ENCODE measurements at regions not wholly inside any gene's neighbourhood (a gene's known extent, or its start where the extent isn't known, plus 50 kb on each side); places are given as distances from the start of the nearest gene placed in this dataset.

DNA sequence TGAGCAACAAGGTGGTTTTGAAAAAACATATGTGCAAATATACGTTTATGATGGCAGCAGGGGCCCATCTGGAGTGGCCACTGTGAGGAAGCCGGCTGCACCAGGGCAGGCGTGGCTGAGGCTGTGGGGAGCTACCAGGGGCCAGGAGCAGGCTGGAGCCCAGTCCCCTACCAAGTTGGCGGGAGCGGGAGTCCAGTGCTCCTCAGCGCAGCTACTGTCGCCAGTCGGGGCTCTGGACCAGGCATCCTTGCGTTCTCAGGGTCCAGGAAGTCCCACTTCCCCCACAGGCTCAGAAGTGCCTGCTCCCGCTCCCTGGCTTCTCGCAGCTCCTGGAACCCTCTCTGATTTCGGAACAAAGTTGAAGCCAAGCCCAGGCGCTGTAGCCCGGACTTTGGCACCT, 1377.5 kb upstream of the FLRT2 start:
- no peak for DNase-seq

- DNase-seq = no peak
Measured at GRCh38 chr14:84162633-84163032, 1367.3 kb upstream of the FLRT2 start.

GRCh38 chr14:84167026-84167425, 1362.9 kb upstream of the FLRT2 start:
- DNase-seq = no peak

DNA sequence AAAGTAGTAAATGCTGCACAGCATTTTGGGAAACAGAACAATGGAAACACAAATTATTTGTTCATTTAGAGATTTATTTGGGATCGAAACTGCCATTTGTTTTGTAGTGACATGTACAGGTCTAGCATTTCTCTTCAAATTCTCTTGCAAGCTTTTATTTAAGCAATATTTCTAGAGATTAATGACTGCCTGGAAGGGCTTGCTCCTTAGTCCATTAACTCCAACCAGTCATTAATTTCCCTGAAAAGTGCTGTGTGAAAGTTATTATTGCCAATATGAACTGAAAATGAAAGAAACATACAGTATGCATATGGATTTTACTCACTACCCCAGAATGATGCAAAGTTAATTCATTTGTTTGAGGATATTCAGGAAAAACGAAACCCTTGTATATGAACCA, 1349.6 kb upstream of the FLRT2 start:
- DNase-seq = no peak

DNA sequence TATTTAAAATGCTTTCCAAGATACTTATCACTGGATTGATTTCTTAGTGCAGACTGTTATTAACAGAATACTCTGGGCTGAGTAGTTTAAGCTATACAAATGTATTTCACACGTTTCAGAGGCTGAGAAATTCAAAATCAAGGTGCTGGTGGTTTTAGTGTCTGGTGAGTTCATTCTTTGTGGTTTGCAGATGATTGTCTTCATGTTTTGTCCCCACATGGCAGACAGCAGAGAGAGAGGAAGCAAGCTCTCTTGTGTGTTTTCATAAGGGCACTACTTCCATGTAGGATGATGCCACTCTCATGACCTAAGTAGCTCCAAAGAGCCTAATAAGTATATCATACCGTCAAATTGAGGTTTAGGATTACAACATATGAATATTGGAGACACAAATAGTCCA, 1348.9 kb upstream of the FLRT2 start:
- no peak for DNase-seq

GRCh38 chr14:84195514-84195913, 1334.4 kb upstream of the FLRT2 start:
- DNase-seq = no peak

- DNase-seq = no peak
Measured at GRCh38 chr14:84197704-84198103, 1332.2 kb upstream of the FLRT2 start.

- DNase-seq = no peak
Measured at GRCh38 chr14:84202486-84202885, 1327.5 kb upstream of the FLRT2 start.

DNA sequence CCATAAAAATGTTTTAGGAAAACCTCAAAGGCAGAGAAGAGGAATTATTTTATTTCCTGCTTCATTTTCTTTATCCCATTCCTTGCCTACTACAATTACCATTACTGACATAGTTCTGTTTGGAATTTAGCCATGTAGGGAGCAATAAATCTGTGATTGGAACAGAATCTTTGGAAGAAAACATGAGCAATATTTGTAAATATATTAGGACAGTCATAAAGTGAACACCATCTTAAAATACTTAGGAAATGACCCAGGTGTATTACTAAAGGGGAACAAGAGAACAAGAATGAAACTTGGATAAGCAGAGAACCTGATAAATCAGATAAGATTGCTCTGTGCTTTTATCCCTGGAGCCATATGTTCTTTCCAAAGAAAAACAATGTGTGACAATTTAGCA, 1326.0 kb upstream of the FLRT2 start:
- DNase-seq = no peak

- DNase-seq = no peak
Measured at GRCh38 chr14:84208451-84208850, 1321.5 kb upstream of the FLRT2 start.

DNA sequence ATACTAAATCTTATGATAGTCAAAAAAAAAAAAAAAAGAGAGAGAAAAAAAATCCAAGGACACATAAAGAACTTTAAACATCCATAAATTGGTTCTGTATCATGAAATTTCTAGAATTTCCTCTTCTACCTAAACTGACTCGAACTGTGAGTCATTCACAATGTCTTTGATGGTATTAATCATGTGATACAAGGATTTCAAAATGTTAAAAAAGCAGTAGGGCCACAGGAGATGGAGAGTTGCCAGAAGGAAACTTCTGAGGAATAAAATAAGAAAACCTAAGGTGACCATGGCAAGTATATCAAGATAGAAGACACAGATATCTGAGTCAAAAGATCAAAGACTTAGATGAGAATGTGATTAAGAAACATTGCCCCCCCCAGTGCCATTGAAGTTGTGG, 1320.9 kb upstream of the FLRT2 start:
- DNase-seq = no peak

DNA sequence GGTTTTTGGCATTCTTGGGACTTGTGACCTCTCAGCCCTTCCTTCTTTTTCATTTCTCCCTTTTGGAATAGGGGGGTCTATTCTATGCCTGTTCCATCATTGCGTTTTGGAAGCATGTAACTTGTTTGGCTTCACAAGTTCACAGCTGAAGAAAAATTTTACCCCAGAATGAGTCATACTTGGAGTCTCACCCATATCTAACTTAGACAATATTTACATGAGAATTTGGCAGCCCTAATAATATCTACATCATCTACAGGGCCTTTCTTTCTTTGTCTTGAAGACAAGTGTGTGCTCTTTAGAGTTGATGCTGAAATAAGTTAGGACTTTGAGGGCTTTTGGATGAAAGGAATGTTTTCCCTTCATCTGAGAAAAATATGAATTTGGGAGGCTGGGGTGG, 1312.9 kb upstream of the FLRT2 start:
- DNase-seq = no peak

DNA sequence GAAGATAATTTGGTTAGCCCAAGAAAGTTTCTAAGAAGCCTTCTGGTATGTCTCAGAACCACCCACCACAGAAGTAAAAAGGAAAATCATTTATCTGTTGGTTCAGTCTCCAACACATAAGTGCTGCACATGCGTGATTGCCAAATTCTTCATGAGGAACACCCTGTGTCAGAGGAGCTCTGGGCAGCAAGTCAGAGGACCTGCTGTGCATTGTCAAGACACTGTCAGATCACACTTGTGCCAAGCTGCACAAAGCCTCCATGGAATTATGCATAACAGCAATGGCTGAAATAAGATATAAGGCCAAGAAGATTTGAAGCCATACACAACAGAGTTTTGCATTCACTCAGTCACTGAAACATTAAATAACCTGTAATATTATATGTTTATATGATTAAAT, 1304.7 kb upstream of the FLRT2 start:
- DNase-seq = no peak

DNA sequence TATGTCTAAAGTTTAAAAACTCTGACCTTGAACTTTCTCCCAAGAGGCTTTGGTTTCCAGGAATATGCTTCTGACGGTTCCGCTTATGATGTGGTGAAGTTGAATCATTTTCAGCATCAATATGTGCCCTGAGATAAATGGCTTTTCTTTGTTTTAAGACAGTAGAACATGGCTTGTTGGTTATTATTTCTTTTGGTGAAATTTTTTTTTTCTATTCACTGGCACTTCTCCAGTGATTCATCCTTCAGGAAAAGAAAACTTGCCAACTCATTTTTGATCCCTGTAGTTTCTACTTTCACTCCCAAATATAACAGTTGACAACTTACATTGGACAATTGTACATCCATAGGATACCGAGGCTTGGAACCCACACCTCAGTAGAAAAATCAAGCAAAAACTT, 1301.2 kb upstream of the FLRT2 start:
- DNase-seq = no peak

- no peak for DNase-seq
Measured at GRCh38 chr14:84234281-84234680, 1295.7 kb upstream of the FLRT2 start.

GRCh38 chr14:84236290-84236689, 1293.7 kb upstream of the FLRT2 start:
- no peak for DNase-seq

DNA sequence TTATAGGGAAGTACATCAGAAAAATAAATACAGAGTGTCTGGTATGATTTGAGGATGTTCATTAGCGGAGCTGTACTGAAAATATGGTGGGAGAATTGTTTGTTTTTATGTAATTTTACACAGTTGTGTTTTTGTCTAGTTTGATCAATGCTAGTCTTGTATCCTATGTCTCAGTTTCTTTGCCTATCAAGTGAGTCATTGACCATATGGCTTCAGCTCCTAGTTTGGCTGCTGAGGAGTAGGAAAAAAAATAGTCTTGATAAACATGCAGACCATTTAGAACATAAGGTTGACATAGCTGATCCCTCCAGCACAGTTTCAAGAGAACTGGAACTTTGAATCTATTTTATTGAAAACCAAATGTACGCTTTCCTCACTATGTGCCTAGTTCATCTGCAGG, 1292.1 kb upstream of the FLRT2 start:
- DNase-seq = no peak

DNA sequence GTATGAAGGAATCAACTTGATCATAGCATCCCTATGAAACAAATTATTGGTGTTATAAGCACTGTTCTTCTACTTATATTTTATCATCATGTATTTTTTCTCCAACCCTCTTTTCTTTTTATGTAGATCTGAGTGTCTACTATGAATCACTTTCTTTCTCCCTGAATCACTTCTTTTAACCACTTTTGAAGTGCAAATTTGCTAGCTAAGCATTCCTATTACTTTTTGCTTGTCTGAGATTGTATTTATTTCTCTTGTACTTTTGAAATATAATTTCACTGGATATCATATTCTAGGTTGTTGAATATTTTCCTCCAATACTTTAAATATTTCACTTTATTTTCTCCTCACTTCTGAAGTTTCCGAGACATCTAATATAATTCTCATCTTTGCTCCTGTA, 1282.3 kb upstream of the FLRT2 start:
- no peak for DNase-seq

- no peak for DNase-seq
Measured at GRCh38 chr14:84250893-84251292, 1279.1 kb upstream of the FLRT2 start.

DNA sequence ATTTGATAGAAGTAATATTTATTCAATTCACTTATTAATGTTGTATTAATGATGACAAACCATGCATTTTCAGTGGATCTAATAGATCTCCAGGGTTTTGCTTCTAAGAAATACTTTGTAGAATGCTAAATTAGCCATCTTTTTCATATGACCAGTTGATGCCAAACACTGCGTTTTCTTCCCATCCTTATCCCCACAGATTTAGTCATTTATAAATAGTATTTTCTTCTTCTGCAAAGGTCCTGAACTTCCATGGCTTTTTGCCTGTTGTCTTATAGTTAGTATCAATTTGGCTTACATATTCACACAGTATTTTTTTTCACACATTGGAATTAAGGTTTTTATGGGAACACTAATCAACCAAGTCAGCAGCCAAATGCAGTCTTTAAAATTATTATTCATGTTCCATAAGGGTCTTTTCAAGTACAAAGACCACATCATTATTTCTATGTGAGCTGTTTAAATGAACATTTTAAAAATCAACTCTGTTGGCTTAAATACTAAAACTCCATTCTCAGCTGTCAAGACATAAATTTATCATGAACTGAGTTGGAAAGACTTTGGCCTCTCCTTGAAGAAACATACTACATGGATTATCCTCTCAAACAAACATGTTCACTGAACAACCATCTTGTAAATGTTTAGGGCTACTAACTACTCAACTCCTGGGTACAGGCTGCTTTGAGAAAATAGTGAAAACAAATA, 1278.4 kb upstream of the FLRT2 start:
- DNase-seq = no peak

GRCh38 chr14:84252706-84253105, 1277.2 kb upstream of the FLRT2 start:
- DNase-seq = no peak

DNA sequence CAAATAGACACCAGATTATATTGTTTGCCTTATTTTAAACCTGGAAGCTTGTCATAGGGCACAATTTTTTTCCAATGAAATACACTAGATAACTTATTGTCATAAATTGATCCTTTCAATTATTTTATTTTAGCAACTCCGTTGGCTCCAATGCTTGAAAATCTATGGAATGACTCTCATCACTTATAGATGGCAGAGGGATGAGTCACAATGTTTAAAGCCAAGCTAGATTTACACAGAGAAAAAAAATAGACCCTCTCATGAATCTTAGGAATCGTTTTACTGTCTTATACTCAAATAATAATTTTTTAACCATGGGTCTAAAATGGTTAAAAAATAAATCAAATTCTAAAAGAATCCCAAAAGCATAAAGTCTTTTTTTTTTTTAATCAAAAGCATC, 1276.6 kb upstream of the FLRT2 start:
- no peak for DNase-seq

- no peak for DNase-seq
Measured at GRCh38 chr14:84254290-84254689, 1275.7 kb upstream of the FLRT2 start.

- DNase-seq = no peak
Measured at GRCh38 chr14:84262932-84263331, 1267.0 kb upstream of the FLRT2 start.

- DNase-seq = no peak
Measured at GRCh38 chr14:84272290-84272721, 1257.6 kb upstream of the FLRT2 start.

DNA sequence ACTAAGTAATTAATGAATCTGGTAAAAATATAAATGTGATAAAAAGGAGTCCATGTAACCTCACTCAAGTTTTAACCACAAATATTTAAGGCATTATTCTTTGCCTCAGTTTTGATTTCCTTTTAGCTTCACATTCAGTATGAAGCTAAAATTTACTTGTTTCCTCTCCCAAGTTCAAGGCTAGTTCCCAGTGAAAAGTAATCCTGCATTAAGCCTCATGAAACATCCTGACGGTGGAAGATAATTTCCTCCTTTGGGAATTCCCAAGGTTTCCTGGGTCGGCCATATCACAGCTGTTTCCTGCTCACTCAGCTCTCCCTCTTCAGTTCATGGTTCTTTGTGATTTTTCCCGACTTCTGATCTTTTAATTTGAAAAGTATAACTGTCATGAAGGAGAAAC, 1256.8 kb upstream of the FLRT2 start:
- no peak for DNase-seq

Data from stimulated activated CD4-positive, alpha-beta T cell treated with anti-CD3 and anti-CD28 coated beads, Interleukin-2, amount 100 ng/mL, for 24 hours (primary cell).